ENCODE measurements at regions not wholly inside any gene's neighbourhood (a gene's known extent, or its start where the extent isn't known, plus 50 kb on each side); places are given as distances from the start of the nearest gene placed in this dataset.

- TF ChIP-seq, protein P1, sequence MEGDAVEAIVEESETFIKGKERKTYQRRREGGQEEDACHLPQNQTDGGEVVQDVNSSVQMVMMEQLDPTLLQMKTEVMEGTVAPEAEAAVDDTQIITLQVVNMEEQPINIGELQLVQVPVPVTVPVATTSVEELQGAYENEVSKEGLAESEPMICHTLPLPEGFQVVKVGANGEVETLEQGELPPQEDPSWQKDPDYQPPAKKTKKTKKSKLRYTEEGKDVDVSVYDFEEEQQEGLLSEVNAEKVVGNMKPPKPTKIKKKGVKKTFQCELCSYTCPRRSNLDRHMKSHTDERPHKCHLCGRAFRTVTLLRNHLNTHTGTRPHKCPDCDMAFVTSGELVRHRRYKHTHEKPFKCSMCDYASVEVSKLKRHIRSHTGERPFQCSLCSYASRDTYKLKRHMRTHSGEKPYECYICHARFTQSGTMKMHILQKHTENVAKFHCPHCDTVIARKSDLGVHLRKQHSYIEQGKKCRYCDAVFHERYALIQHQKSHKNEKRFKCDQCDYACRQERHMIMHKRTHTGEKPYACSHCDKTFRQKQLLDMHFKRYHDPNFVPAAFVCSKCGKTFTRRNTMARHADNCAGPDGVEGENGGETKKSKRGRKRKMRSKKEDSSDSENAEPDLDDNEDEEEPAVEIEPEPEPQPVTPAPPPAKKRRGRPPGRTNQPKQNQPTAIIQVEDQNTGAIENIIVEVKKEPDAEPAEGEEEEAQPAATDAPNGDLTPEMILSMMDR (IDR thresholded peaks at IDR 0.05; ENCODE audit: extremely low read depth in 1 of 2, insufficient read depth in 1 of 2, low read depth in 1 of 2, low read length in 2 of 2), result no peak
- no peak for TF ChIP-seq POLR2A (IDR thresholded peaks at IDR 0.05; ENCODE audit: low read depth, low read length)
- TF ChIP-seq EZH2 (IDR thresholded peaks at IDR 0.05; ENCODE audit: borderline replicate concordance, low read depth, low read length, severe bottlenecking), result no peak
- TF ChIP-seq MYC (IDR thresholded peaks at IDR 0.05; ENCODE audit: low read depth, low read length), result no peak
These were observed 66.1 kb upstream of the VEGFC start for GRCh38 chr4:176858839-176859238.
